ENCODE measurements at regions not wholly inside any gene's neighbourhood (a gene's known extent, or its start where the extent isn't known, plus 50 kb on each side); places are given as distances from the start of the nearest gene placed in this dataset.
A peak's percentile ranks its signal among the peaks of the same experiment; 100 is the strongest.

DNA sequence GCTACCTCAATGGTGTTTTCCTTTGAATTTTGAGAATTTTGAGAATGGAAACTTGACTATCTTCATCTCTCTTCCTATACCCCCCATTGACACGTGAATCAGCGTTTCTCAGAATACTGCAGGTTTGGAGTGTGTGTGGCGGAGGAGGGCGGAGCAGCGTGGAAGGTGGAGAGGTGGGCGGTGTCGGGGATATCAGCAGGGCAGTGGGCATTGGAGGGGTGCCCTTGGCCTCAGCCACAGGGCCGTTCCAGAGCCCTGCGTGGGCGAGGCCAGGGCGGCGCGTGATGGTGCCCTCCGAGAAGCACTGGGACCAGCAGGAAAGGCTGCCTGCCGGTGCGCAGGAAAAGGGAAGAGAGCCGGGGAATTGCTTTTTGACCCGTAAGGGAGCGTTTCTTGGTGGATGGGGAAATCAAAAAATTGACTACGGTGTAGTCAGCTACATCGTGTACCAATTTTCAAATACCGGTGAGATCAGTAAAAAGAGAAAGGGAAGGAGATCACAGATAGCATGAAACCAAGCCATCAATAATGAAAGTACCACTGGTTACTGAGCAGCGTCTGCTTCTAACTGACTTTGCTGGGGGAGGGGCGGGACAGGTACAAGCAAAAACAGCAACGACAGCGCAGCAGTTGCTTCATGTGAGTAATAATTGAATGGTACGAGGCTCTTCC, 82.7 kb upstream of the DUSP22 start:
- DNase-seq (ENCODE audit: low read depth in 2 of 2): peak in 1 of 2 experiments; percentile 60

GRCh38 chr6:210104-210456, 82.2 kb upstream of the DUSP22 start:
- DNase-seq (ENCODE audit: low read depth in 2 of 2): no peak

DNA sequence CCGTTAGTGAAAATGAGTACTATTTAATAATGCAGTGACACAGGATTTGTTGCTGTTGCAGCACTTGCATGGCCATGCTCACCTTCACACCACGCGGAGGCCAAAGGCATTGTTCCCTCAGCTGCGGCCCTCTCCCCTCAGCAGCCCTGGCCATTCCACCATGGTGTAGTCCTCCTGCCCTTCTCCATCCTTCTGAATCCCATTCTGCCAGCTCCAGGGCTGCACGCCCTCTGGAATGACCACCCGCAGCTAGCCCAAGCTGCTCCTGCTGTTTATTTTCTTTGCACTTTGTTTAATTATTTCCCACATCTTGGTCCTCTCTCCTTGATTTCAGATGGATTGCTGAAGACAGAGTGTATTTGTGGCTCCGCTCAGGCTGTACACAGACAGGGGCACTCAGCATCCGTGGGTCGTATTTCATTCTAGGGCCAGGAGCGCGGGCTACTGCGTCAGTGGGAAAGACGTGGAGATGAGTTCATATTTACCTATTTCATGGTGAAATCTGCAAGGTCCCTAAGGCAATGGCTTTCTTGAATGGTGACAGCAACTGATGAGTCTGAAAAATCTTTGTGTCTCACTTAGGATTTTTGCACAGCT, 81.4 kb upstream of the DUSP22 start:
- DNase-seq (ENCODE audit: low read depth in 2 of 2): no peak

DNA sequence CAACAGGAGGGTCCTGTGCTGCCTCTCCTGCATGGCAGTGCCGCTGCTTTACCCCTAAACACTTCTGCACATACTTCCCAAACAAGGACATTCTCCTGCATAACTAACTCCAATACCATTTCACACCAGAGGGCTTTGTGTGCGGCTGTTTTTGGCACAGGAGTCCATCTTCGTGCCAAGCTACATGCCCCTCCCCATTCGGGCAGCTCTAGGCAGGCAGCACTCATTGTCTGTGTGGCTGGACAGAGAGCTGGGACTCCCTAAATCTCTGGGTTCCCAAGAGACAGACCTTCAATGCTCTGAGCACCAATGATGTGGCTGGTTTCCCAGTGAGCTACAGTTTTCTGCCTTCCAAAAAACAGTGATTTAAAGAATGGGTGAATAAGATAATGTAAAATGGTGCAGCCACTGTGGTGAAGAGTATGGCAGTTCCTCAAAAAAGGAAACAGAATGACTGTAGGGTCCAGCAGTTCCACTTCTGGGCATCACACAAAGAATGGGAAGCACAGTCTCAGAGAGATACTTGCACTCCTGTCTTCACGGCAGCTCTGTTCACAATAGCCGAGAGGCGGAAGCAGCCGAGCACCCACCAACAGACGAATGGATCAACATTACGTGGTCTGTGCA, 80.3 kb upstream of the DUSP22 start:
- no peak for DNase-seq (ENCODE audit: low read depth in 2 of 2)

DNA sequence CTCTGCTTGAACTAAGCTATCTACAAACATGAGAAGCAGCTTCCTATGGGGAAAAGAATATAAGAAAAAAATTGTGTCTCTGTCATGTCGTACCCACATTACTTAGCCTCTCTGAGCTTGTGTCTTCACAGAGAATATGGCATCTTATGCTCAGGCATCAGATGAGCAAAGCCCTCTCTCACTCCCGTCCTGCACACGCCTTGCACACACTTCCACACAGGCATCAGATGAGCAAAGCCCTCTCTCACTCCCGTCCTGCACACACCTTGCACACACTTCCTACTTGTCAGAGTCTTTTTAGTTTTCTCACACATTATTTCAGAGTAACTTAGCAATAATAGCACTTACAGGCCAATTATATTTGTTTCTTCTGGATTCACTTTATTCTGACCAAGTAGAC, 79.0 kb upstream of the DUSP22 start:
- DNase-seq (ENCODE audit: low read depth in 2 of 2): no peak

- DNase-seq (ENCODE audit: low read depth in 2 of 2): no peak
These were observed 77.9 kb upstream of the DUSP22 start for GRCh38 chr6:214428-214827.

DNA sequence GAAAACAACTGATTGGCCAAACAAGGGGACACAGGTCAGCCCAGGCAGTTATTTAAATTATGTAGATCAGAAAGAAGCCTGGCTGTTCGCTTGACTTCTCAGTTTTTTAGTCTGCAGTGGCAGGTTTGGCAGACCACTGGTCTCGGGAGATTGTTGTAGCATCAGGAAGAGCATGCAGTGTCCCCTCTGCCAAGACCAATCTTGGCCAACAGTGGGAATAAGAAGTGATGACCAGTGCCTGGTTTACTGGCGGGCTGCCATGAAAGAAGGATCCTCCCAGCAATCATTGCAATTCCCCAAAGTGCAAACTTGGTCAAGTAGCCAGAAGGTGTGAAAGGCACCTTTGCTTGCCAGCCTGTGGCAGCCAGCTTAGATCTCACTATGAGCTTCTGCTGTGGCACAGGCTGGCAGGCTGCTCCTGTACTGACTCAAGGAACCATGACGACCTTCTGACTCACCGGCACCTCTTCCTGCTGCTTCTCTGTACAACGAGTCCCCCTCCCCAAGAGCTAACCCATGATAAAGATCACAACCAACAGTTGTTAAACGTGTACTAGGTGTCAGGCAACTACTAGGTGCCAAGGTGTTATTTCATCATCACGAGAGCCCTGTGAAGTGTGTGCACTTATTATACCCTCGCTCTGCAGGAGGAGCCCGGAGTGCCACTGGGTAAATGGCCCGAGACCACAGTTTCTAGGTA, 76.8 kb upstream of the DUSP22 start:
- peak; percentile 55 to 68 for DNase-seq (ENCODE audit: low read depth in 2 of 2)

DNA sequence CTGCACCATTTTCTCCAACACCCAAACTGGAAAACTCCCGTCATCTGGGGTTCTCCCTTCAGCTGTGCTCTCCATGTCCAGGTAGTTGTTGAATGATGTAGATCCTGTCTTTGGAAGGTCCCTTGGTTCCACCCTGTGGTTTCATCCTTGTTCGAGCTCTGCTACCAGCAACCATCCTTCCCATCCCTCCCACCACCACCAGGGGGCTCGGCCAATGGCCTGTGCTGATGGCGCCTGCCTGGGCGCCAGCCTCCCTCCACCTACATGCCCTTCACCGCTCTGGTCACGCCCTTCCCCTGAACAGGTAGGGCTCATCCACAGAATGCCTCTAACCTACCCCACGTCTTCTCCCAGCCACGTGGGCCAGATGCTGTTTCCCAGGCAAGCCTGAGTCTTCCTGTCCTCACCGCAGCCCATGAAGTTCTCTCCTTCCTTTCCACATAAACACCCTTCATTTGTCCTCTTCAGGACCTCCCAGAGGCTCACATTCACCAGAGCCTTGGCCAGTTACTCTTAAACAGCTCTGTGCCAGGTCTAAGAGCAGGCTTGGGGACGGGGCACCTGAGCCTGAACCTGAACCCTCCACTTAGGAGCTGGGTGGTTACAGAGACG, 75.1 kb upstream of the DUSP22 start:
- DNase-seq (ENCODE audit: low read depth in 2 of 2): no peak

DNA sequence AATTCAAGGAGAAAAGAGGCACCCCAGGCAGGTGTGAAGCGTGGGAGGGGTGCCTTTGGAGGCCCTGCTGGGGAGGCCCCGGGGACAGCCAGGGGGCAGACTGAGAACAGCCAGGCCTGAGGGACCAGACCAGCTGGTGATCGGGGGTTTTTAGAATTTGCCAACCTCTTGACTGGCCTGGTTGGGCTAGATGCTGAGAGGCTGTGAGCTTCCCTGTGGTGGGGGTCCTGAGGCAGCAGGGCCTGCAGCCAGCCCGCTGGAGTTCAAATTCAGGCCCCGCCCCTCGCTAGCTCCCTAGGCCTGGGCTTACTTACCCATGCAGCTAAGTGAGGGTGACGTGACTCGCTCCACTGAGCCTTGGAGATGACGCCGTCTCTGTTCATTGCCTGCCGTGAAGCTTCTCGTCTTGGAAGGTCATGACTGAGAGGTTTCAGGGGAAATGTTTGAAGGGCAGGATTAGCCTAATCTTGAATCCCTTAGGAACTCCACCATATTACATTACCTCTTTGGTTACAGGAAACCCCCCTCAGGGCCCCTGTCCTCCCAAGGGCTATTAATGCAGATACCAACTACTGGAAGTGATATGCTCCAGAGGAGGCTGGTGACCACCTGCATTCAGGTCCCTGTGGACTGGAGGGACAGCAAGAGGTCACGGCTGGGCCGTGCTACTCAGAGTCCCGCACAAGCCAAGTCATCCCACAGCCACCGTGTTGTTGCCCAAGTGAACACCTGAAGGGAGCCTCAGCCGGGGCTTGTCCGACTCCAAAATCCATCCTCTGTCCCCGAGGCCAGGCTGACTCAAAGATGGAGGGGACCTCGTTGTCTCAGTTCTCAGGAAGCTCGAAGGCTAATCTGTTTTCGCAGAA, 73.9 kb upstream of the DUSP22 start:
- no peak for DNase-seq (ENCODE audit: low read depth in 2 of 2)

GRCh38 chr6:219019-219570, 73.2 kb upstream of the DUSP22 start:
- DNase-seq (ENCODE audit: low read depth in 2 of 2): no peak

- no peak for DNase-seq (ENCODE audit: low read depth in 2 of 2)
These were observed 72.6 kb upstream of the DUSP22 start for GRCh38 chr6:219641-220198.

DNA sequence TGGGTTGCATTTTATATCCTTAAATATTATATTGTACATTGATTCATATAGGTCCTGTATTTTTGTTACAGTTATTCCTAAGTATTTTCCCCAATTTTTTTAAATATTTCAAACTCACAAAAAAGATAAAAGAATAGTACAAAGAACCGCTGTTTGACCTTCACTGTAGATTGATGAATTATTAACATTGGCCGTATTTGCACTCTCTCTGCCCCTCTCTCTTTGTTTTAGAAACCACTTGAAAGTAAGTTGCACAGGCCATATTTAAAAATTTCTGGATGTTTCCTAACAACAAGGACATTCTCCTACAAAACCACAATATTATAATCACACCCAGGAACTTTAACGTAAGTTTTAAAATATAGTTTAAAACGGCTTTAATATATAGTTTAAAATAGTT, 72.0 kb upstream of the DUSP22 start:
- DNase-seq (ENCODE audit: low read depth in 2 of 2): no peak

DNA sequence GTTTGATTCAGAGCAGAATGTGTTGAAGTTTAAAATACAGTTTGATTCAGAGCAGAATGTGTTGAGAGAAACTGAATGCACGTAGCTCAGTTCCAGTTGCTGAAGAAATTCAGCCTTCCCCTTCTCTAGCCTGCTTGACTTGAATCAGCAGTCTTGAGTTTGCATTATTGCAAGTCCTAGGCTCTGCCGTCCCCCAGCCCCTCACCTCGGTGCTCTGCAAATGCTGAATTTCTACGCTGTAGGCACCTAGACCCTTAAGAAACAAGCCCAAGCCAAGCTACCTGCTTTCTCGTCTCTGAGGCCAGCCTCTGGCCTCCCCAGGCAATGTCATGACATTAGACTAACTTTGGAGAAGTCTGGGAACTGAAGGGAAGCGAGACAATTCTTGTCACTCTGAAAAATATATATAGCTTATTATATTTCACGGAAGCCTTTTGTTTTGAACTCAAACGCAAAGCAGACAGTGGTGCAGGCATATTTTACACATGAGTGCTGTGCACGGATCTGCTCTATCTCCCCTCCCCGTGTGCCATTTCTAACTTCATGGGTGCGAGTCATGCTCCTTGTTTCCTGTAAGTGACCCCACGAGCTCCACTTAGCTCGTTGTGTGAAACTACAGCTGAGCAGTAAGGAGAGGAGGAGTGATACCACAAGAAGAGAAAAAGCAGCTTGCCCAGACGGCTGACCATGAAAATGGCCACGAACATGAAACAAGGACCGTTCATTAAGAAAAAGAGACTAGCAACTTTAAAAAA, 71.4 kb upstream of the DUSP22 start:
- DNase-seq (ENCODE audit: low read depth in 2 of 2): no peak

DNA sequence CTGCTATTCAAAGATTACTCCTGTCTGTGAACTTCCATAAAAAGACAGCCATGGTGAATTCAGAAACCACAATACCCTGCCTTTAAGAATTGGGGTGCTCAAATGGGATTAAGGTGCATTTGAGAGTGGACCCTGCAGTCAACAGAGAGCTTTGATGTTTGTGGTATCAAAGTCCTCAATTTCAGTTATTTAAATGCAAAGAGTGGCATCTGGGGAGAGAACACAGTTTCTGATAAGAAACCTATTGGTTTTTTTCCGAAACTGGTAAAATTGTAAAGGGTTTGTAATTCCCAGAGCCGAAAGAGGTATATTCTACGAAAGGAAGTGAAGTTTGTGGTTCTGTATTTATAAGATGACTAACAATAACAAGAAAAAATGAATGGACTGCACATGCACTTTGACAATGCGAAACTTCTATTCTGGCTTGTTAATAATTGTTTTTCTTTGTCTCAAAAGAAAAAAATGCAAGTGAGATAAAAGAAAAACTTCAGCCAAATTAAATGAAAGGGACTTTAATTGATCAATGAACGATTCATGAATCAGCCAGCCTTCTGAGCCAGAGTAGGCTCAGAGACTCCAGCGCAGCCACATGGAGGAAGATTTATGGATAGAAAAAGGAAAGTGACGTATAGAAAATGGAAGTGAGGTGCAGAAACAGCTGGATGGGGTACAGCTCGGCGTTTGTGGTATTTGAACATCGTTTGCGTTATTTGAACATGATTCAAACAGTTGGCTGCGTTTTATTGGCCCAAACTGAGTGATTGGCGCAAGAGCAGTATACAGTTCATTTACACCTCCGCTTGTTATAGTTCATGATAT, 70.5 kb upstream of the DUSP22 start:
- DNase-seq (ENCODE audit: low read depth in 2 of 2): no peak

- no peak for DNase-seq (ENCODE audit: low read depth in 2 of 2)
These were observed 69.8 kb upstream of the DUSP22 start for GRCh38 chr6:222468-222867.

- no peak for DNase-seq (ENCODE audit: low read depth in 2 of 2)
These were observed 69.2 kb upstream of the DUSP22 start for GRCh38 chr6:223136-223535.

GRCh38 chr6:223763-224162, 68.5 kb upstream of the DUSP22 start:
- no peak for DNase-seq (ENCODE audit: low read depth in 2 of 2)

GRCh38 chr6:224350-224749, 67.9 kb upstream of the DUSP22 start:
- no peak for DNase-seq (ENCODE audit: low read depth in 2 of 2)

- DNase-seq (ENCODE audit: low read depth in 2 of 2): peak; percentile 62 to 66
These were observed 67.1 kb upstream of the DUSP22 start for GRCh38 chr6:225121-225721.

Data from stimulated activated CD4-positive, alpha-beta T cell treated with anti-CD3 and anti-CD28 coated beads, Interleukin-12 subunit alpha, Interleukin-12 subunit beta, amount 100 ng/mL, for 24 hours (primary cell).